NCI-H1092 treated with DMSO at 0.1 percent for 48 hours (cell line): ENCODE measurements at regions not wholly inside any gene's neighbourhood (a gene's known extent, or its start where the extent isn't known, plus 50 kb on each side); places are given as distances from the start of the nearest gene placed in this dataset.
A peak's percentile ranks its signal among the peaks of the same experiment; 100 is the strongest.
"Not testable (repeated sequence)": the region's sequence is repeated elsewhere in the genome, so short reads cannot be mapped to it uniquely, and the experiment has no call there.

ENCODE experiments used
- DNase-seq: peaks from one replicate; lab custom pipeline; 2025; lab: John Stamatoyannopoulos, UW

DNA sequence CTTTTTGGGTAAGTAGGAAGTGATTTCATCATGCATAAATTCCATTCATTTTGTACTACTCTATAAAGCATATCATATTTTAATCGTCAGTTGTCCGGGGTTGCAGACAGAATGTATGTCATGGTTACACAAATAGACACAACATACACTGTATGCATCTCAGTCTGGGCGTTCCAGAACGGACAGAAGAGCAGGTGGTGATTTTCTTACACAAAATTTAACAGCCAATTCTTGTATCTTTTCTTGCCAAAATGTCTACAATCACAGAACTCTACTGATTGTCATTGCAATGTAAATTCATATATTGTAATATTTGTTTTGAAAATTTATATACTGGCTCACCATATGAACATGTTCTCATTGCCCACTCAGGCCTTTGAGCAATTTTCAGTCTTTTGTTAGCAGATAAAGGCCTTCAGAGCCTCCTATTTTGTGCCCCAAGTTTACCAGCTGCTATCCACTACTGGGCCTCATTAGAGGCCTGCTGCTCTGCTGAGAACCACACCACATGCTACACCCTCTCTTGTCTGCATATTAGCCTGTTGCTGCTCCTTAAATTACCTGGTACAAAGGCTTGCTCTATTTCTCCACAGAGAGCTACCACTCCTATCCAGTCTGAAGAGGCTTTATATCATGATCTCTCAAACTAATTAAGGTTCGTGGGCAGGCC, 61.5 kb downstream of the PRDM13 start:
- DNase-seq, result peak; percentile 90

DNA sequence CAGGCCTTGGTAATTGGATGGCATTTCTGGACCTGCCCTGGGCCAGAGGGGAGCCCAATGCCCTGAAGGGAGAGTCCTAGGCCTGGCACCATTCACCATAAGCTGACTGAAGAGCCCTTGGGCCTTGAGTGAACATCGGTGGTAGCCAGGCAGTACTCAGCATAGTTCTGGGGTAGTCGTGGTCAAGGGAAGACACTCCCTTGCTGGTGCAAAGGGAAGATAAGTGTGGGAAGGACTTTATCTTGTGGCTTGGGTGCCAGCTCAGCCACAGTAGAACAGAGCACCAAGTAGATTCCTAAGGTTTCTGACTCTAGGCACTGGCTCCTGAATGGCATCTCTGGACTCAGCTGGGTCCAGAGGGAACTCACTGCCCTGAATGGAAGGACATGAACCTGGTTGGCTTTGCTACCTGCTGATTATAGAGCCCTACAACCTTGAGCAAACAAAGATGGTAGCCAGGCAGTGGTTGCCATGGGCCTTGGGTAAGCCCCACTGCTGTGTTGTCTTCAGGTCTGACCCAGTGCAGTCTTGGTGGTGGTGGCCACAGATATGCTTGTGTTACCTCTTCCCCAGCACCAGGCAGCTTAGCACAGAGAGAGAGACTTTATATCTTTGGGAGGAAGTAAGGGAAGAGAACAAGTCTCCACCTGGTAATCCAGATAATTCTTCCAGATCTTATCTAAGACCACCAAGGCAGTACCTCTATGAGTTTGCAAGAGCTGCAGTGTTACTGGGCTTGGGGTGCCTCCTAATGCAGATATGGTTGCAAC, 83.5 kb downstream of the PRDM13 start:
- DNase-seq, result no peak

DNA sequence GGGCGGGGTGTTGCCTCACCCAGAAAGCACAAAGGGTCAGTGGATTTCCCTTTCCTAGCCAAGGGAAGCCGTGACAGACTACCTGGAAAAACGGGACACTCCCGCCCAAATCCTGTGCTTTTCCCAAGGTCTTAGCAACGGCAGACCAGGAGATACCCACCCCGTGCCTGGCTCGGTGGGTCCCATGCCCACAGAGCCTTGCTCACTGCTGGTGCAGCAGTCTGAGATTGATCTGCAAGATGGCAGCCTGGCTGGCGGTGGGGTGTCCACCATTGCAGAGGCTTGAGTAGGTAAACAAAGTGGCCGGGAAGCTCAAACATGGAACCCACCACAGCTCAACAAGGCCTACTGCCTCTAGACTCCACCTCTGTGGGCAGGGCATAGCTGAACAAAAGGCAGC, 95.7 kb downstream of the PRDM13 start:
- not testable (repeated sequence) for DNase-seq

DNA sequence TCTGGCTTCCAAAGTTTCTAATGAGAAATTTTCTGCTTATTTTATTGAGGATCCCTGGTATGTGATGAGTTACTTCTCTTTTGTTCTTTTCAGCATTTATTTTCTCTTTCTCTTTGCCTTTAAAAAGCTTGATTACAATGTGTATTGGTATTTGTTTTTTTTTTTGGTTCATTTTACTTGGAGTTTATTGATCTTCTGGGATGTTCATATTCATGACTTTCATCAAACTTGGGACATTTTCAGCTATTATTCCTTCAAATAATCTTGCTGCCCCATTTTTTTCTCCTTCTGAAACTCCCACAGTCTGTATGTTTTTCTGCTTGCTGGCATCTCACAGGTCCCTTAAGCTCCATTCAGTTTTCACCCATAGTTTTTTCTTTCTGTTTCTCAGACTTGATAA, 102.4 kb downstream of the PRDM13 start:
- no peak for DNase-seq

DNA sequence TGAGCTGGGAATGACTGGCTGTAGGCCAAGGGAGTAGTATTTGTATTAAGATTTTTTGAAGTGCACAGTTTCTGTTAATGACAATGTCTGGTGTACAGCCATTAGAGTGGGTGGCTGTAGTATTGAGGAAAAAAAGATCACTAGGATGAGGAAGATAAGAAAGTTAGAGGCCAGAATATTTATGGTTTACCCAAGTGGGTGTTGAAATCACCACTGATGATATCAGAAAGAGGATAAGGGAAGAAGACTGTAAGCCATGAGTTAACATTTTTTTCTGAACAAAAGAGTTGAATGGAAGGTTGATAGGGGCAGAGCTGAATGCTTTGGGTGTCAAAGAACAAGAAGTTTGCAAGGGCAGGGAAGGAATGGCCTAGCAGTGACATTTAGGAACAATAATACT, 104.7 kb downstream of the PRDM13 start:
- DNase-seq, result no peak

DNA sequence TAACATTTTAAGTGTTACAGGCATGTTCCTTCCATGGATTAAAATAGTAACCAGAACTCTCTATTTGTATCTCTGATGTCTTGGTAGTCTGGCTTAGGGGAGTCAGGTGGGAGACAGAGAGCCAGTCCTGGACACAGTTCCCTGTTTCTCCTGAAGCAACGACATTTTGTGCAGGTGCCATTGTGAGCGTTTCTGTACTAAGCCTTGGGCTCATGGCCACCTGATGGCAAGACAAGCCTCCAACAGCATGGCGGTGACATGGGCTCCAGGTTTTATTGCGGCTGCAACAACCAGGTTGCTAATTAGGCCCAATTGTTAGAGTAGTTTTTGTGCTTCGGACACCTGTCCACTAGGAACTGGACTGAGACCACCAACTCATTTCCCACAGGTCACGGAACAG, 105.3 kb downstream of the PRDM13 start:
- no peak for DNase-seq

DNA sequence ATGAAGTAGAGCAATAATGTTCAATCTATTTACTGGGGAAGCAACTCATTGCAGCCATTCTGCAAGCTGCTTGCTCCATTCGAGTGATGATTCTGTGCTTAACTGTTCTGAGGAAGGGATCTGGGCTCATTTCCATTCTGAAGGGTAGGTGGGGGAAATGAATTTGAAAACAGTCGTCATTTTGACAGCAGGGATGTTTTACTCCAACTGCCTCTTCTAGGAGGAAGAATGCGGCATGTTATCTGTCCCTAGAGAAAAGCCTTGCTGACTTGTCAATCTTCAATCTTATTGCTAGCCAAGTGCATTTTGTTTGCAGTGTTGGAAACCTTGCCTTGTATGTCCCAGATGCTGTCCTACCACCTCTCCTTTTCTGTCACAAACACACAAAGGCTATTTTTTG, 105.9 kb downstream of the PRDM13 start:
- DNase-seq, result no peak

DNA sequence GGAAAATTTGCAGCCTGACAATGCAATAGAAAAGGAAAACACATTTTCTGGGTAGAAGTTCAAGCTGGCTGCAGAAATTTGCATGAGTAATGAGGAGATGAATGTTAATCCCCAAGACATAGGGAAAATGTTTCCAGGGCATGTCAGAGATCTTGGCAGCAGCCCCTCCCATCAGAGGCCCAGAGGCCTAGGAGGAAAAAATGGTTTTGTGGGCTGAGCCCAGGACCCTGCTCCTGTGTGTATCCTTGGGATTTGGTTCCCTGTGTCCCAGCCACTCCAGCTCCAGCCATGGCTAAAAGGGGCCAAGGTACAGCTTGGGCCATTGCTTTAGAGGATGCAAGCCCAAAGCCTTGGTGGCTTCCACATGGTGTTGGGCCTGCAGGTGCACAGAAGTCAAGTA, 115.4 kb downstream of the PRDM13 start:
- DNase-seq, result not testable (repeated sequence)

DNA sequence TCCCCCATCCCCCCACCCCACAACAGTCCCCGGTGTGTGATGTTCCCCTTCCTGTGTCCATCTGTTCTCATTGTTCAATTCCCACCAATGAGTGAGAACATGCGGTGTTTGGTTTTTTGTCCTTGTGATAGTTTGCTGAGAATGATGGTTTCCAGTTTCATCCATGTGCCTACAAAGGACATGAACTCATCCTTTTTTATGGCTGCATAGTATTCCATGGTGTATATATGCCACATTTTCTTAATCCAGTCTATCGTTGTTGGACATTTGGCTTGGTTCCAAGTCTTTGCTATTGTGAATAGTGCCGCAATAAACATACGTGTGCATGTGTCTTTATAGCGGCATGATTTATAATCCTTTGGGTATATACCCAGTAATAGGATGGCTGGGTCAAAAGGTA, 123.6 kb downstream of the PRDM13 start:
- not testable (repeated sequence) for DNase-seq

DNA sequence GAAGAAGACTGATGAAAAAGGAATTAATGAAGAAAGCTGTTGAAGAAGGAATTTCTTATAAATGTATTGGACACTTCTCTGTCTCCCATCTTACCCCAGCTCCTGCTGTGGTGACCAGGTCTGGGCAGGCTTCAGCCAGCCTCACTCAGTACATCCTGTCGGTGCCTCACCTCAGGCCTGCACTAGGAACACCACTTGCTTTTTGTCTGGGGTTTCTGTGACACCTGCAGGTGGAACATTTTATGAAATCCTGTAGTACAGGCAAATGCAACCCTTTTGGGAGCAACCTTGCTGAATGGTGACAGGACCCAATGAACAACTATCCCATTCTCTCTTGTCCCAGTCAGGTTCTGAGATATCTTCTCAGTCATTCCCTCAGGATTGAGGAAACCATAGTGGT, 129.7 kb downstream of the PRDM13 start:
- DNase-seq, result peak; percentile 27

DNA sequence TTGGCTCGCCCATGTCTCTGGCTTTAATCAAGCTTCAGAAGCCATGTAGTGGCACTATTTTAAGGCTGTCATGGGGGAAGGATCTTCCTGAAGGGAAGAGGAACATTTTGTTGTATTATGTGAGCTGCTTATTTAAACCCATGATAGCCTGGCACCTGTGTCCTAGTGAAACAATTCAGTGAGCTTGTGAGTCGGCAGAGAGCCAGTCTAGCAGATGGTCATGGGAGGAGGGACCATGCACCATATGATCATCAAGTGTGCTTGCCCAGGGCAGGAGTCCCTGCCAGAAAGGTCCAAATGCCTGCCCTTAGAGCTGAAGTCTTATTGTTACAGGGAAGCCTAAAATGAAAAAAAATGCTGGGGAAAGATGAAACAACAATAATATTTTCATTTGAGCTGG, 132.9 kb downstream of the PRDM13 start:
- peak; percentile 76 for DNase-seq

DNA sequence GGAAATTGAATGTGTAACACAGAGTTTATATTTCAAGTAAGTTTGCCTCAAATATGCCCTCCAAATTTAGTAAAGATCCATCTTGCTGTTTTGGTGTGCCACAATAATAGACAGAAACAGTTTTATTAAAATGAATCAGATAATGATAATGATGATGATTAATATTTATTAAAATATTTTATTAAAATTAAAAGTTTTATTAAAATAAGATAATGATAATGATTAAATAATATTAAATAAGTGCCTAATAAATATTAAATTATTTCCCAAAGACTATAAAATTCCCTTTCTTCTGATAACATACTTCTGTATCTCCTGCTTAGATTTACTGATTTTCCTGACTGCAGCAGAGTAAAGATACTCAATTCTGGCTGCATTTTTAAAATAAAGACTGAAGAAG, 134.5 kb downstream of the PRDM13 start:
- no peak for DNase-seq

DNA sequence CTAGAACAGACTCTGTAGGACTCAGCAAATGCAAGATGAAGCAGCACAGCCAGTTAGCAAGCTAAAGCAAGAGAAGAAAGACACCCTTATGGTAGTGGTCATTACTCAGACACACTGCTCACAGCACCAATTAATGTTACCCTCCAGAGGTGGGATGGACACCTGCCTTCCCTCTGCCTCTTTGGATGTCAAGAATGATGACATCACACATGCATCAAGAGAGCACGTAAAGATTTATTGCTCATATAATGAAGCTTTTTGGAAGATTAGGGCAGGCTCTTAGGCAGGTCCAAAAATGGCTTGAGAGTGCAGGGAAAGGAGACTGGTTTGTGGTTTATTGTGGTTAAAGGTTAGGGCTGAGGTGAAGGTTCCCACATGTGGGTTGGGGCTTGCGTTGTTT, 137.0 kb downstream of the PRDM13 start:
- DNase-seq, result no peak

DNA sequence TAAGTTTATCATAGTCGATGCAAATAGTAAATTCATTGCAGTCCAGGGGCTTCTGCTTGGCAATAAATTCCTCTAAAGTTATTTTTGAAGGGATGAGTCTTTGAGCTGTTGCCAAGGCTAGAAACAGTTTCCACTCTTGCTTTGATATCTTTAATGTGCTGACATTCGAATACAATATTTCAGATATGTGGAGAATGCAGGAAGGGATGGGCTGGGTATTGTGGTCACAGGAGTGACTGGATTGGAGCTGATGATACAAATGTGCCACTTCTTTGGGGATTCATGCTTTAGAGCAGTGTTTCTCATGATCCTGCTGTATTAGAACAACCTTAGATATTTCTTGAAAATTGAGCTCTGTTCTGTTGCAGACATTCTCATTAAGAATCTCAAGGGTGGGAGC, 139.0 kb downstream of the PRDM13 start:
- no peak for DNase-seq

DNA sequence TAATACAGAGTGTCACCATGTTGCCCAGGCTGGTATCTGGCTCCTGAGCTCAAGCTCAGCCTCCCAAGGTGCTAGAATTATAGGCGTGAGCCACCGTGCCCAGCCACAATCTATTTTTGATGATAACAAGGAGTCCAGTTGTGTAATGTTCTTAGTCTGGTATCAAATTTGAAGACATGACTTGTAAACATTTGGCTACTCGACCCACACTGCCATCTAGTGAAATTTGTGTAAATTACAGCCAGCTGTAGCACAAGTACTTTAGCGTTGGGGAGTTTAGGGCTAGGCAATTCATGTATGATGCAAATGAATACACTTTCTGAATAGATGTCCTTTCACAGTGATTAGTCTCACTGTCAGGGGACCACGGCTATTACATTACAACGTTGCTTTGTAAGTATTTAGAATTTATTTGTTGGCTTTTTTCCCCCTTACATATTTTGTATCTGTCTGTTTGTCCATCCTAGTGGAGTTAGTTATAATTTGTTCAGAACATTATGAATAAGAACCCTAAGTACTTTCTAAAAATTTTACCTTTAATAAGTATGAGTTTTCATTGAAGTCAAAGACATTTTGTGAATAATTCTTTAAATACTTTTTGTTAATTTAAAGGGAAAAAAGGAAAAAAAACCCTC, 139.7 kb downstream of the PRDM13 start:
- peak; percentile 72 for DNase-seq

DNA sequence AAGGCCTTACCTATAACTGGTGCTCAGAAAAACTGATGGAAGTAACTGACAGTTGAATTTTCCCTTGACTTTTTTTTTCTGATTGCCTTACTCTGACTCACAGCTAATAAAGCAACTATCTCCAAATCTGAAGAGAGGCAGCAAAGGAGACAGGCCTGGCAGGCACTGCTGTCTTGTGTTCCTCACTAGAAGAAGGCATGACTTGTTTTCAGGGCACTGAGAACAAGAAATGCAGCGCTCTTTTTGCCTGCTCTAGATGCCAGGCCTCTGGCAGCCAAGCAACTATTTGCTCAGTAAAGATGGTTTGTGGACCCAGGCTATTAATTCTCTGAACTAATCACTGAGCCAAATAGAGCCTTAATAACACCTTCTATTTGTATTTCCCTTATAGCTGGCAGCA, 155.1 kb downstream of the PRDM13 start:
- no peak for DNase-seq

DNA sequence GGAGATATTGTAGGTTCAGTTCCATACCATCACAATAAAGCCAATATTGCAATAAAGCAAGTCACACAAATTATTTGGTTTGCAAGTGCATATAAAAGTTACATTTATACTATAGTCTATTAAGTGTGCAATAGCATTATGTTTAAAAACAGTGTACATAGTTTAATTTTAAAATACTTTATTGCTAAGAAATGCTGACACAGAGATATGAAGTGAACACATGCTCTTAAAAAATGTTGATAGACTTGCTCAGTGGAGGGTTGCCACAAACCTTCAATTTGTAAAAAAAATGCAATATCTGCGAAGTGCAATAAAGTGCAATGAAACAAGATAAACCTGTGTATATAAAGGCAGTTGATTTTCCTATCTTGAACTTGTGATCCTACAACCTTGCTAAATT, 161.5 kb downstream of the PRDM13 start:
- DNase-seq, result no peak

DNA sequence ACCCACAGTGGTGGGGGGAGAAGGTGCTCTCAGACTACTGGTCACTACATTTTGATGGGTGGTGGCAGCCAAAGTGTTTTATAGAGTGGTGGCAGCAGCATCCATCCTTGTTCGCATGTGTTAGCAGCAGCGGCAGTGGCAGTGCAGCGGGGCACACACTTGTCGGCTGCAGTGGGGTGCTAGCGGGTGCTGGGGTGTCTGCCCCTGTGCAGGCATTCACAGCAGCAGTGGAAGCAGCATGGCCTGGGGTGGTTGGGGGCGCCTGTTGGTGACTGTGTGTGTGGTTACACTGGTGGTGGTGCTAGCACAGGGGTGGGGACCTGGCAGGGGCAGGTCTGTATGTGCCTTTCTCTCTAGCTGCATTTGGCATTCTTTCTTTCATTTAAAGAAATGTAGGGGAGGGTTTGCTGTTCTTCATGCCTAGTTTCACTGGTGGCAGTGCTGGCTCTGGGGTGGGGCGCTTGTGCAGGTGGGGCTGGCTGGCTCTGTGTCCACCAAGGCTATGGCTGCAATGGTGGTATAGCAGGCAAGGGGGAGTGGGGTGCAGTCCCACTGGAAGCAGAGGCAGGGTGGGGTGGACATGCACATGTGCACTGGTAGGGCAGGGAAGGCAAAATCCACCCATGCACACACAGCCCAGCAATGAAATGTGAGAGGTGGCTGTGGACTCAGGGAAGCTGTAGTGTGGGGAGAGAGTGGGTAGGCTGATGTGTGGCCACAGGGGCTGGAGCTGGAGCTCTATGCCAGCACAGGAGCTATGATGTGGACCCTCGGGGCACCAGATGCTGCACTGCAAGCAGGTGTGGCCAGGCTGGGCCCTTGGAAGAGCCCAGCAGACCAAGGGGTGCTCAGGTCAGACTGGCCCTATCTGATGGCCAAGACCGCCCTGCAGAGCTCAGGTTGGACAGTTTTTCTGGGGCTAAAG, 173.3 kb downstream of the PRDM13 start:
- no peak for DNase-seq

DNA sequence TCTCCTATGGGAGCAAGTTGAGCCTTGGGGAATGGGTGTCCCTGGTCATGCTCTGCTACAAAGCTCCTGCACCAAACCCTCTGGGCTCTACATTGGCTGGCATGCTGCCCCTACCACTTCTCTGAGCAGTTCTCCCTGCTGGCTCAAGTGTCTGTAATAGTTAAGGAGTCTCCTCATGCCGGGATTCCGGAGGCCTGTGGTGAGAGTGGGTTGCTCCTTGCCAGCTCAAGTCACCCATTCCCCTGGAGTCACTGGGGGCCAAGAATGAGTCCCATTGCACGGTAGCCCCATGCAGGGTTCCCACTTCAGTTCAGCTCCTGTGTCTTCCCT, 173.9 kb downstream of the PRDM13 start:
- DNase-seq, result no peak

DNA sequence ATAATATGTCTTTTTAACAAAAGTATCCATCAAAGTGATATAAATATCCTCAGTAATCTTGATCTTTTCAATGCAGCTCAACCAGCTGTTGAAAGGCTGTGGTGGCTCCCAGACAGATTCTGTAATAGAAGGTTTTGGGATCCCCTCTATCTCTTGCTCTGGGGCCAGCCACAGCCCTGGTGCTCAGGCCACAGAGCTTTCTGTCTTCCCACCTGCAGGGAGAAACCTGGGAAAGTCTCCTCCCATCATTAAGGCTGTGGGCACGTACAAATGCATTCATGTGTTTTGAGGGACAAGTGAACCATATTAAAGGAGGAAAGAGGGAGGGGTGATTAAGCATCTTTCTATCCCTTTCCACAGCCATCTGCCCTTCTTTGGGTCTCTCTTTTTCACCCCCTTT, 183.1 kb downstream of the PRDM13 start:
- no peak for DNase-seq

DNA sequence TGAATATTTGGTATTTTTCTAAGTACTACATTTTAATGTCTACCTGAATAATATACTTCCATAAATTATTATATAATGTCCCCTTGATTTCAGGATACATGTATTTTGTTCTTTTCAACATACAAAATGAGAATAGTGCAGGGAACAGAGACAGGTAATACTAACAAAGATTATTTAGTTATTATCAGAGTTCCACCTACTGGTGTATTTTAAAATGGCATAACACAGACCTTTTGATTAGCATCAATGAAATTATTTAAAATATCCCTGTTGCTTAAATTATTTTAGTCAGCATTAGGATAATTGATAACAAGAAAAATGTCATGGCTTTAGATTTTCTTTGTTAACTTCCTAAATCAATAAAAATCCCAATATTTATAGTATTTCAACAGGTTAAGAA, 184.0 kb downstream of the PRDM13 start:
- peak; percentile 1 for DNase-seq

DNA sequence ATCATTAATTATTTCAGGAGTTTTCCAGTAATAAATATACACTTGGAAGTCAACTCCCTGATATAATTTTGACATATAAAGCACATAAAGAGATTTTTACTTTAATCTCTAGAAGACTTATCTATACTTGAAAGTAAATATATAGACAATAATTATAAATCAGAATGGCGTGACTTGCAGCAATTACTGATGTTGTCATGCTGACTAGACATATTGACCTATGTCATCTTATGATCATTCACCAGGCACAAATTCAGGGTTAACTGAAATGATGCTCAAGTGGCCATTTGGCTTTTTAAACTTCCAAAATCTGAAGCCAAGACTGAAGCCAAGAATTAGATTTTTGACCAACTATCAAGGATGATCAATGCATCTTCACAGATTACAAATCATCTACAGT, 192.2 kb downstream of the MCHR2 start:
- DNase-seq, result no peak
